HG03139 (cell line): ENCODE measurements at regions not wholly inside any gene's neighbourhood (a gene's known extent, or its start where the extent isn't known, plus 50 kb on each side); places are given as distances from the start of the nearest gene placed in this dataset.
"Not testable (repeated sequence)": the region's sequence is repeated elsewhere in the genome, so short reads cannot be mapped to it uniquely, and the experiment has no call there.

Experiments
- ATAC-seq: cut with Tn5 transposase; IDR thresholded peaks from one replicate; pipeline ENCODE4 v1.9.1; 2021; ENCODE audit not compliant: unreplicated experiment

DNA sequence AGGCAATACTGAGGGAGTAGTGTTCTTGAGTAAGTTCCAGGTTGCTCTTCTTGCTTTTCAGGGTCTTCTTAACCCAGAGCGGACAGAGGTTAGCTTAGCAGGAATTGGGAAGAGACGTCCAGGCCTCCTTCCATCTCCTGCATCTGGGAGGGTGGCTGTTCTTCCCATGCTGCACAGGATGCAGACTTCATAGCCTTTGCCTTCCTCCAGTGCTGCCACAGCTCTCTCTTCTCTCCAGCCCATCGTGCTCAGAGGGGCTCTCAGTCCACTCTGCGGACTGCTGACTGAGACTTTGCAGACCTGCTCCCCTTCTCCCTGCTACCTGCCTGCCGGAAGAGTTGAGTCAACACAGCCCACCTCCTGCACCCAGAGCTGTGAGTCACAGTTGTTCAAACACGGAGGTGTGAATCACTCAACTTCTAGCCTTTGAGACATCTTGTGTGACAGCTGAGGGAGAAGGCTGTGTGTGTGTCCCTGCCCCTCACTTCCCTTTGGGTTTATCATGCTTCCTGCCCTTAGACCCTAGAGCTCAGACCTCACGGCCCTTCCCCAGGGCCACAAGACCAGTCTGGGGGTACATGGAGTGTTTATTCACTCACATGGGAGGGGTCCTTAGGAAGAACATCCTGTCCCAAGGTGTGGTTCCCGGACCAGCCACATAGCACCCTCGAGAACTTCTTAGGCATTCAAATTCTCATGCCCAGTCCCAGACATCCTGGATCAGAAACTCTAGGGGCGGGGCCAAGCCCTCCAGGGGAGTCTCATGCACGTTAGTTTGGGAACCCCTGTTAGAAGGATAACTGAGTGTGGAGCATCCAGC lies 158.3 kb upstream of the CACNA1E start:
- ATAC-seq: no peak

DNA sequence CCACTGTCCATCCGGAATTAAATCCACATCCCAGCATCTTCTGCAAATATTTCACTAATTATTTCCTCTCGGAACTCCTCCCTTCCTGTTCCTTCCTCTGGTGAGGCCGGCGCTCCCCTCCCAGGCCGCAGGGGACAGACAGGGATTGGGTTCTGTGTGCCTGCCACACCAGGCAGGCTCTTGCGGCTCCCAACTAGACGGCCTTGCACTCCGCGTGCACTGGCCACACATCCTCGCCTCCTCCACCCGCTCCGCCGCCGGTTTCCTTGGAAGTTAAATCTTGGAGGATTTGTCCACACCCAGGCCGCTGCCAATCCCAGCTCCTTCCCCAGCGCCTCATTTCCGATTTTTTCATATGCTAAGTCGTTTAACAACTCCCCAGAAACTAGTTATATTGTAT lies 157.6 kb upstream of the CACNA1E start:
- ATAC-seq: not testable (repeated sequence)

DNA sequence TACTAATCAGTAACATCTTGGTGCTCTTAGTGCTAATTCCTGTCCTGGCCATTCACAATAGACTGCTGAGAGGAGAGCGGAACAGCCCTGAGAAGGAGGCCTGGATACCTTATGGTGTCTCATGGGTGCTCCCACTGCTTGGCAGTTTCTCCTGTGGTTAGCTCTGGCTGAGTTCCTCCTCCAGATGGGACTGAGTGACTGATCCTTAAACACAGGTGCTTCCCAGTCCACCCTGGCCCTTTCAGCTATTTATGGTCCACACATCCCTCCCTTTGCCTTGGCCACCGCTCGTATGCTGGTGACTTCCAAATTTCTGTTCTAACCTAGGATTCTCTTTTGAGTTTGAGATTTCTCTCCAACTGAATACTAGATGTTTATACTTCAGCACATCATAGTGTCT lies 157.0 kb upstream of the CACNA1E start:
- ATAC-seq: no peak

DNA sequence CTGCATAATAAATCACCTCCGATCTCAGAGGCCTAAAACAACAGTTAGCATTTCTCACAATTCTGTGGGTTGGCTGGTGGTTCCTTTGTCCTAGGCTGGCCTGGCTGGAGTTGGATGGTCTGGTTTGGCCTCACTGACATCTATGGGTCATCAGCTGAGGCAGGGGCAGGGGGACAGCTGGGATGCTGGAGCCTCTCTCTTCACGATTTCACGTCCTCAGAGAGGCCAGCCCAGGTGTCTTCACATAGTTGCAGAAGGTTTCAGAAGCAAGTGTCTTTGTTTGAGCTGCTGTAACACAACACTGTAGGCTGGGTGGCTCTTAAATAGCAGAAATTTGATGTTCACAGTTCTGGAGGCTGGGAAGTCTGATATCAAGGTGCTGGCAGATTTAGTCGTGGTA lies 155.5 kb upstream of the CACNA1E start:
- no peak for ATAC-seq

DNA sequence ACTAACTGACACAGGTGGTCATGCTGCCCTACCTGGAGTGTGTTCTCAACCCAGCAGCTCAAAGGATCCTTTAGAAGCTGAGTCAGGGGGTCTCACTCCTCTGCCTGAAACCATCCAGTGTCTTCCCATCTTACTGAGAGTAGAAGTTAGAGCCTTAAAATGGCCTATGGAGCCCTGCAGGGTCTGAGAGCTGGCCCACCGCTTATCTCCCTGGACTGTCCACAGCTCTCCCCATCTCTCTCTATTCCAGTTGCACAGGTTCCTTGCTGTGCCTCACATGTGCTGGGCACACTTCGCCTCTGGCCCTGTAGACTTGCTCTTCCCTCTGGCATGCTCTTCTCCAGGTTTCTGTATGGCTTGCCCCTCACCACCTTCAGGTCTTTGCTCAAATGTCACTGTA lies 148.6 kb upstream of the CACNA1E start:
- no peak for ATAC-seq

DNA sequence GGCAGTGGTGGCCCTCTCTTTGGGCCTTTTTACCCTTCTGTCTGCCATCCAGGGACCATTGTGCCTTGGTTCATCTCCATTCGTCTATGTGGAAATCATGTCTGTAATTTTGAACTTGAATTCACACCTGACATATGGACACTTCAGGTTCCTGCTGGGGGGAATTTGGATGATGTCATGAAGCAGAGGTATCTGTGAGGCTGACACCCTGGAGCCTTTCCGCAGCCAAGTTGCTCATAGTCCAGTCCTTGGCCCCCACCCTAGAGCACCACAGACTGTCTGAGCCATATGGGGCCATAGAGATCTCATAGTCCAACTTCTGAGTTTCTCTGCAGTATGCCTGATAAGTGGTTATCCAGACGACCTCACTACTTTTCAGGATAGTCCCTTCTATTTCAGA lies 147.7 kb upstream of the CACNA1E start:
- ATAC-seq: no peak

DNA sequence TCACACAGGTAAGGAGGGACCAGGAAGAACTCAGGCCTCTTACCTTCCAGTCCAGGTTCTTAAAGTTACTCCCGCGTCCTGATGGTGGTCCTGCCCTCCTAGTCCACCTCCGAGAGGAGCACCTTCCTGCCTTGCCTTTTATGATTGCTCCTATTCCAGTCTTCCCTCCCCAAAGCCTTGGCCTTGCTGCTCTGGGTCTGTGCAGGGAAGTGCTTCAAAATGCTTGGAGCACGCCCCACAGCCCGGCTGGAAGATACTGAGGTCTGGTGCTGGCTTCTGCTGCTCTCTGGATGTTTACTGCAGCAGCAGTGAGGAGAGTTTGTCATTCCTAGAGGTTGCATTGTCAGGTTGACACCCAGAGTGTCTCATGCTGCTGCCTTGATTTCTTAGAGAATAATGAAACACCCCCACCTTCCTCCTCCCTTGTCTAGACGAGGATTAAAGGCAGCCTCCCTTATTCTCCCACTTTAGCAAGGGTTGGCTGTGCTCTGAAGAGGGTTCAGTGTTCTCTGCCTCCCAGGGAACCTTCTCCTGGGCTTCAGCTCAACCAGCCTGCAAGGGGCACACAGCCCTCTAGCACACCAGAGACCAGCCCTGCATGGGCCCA lies 142.2 kb upstream of the CACNA1E start:
- ATAC-seq: no peak

DNA sequence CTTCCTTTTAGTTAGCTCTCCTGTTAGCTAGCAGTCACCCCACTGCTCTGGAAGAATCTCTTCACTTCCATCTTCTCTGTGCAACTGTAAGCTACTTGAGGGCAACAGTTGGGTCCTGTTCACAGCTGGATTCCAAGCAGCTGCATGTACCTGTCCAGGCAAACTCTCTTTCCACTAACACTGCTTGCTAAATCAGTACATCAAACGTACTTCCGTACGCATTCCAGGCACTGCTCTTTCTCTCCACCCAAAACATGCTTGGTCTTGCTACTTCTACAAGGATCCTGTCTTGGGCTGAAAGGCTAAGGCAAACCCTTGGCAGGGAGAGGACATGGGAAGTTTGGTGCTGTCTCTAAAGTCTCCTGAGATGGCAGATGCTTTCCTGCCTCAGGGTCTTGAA lies 139.2 kb upstream of the CACNA1E start:
- no peak for ATAC-seq

DNA sequence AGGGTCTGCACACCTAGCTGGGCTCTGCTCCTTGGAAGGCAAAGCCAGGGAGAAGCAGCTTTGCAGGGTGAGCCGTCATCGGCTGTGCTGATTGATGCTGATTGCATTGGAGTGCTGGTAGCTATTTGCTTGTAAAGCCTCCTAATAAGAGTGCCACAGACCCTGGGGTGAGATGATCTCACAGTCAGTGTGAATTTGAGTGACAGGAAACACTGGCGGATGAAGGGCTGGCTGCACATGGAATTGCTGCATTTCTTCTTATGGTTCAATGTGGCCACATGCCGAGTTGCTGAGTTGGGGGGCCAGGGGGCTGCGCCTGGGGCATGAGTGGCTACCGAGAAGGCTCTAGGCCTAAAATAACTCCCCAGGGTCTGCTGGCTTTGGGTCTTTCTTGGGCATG lies 138.2 kb upstream of the CACNA1E start:
- ATAC-seq: no peak

DNA sequence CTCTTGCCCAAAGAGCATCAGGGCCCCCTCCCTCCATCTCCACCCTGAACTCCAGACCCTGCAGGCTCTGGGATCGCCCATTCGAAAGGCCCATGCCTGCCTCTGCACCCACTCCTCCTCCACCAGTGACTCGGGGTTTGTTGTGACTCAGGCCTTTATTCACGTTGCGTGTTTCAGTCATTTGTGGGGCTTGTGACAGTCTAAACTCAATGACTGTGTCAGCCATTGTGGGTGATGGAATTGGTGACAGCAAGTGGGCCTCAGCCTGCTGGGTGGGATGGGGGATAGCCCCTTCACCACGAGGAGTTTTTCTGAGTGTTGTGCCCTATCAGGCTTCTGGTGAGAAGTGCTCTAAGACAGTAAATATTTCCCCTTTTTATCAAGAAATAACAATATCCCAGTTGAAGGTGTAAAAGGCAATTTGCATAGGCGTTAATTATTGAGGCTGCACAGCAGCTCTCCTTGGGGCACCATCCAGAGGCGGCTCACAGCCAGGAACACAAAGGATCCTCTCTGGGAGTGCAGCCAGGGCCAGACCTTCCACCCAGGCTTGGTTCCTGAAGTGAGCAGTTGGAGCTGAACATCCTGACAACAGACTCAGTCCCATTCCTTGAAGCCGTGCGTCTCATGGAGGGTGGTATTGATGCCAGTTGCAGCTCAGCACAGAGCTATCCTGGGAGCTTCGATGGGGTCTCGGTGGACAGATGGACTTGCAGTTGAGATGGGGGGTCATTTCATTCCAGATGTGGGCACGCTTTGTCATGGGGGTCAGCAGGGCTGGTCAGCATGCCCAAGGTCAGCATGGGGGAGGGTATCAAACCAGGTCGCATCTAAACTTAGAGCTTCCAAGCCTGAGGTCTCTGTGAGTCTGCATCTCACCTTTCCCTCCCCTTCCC lies 135.6 kb upstream of the CACNA1E start:
- ATAC-seq: no peak

DNA sequence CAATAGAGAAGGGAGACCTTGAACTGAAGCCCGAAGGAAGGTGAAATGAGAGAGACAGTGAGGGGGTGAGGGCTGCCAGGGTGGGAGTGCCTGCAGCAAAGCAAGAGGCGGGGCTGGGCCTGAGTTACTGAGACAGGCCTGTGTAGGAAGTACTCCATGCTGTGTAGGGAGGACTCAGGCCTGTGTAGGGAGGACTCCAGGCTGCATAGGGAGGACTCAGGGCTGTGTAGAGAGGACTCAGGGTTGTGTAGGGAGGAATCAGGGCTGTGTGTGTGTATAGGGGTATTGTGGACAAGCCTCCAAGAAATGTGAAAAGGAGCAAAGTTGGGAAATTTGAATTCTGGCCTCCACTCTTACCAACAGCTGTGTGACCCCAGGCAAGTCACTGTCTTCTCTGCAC lies 133.8 kb upstream of the CACNA1E start:
- ATAC-seq: no peak

DNA sequence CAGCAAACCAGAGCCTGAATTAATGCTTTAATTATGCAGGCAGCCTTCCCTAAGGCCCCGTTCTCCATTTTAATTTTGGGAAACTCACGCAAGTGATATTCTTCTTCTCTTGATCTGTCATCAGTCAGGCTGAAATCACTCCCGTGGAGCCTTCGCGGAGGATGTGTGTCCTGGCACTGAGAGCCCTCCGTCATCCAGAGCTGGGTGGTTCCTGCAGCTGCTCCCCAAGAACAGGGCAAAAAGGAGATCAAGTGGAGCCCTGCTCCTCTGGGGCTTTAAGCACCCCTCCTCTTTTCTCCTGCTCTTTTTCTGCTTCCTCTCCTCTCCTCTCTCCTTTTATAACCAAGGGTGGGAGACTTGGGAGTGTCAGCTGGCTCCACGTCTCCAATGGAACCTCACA lies 133.2 kb upstream of the CACNA1E start:
- ATAC-seq: no peak

DNA sequence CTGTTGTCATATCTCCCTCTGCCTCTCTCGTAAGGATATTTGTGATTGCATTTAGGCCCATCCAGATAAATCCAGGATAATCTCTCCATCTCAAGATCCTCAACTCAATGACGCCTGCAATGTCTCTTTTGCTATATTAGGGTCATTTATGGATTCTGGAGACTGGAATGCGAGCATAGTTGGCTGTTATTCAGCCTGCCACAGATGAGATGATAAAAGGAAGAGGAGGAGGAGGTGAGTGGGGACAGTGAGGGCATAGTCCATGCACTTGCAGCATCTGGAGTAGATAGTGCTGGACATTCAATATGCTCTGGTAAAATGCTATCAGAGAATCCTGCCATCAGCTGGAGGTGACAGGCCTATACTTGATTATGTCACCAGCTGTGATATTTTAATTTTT lies 131.6 kb upstream of the CACNA1E start:
- no peak for ATAC-seq

DNA sequence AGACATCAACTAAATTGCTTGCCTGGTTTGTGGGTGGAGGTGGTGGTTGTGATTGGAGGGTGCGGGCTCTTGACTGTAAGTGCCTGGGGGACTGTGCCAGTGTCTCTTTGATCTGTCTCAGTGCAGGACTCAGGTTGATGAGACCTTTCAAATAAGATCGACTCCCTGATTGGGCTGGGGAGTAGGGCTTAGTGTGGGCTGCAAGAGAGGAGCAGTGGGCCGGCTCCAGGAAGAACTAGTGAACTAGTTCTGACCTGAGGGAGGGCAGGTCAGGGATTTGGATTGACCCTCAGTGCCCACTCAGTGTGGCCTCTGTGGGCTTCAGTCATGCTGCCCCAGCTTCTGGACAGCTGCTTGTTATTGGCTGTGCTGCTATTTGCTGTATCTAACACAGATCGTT lies 130.6 kb upstream of the CACNA1E start:
- ATAC-seq: no peak

DNA sequence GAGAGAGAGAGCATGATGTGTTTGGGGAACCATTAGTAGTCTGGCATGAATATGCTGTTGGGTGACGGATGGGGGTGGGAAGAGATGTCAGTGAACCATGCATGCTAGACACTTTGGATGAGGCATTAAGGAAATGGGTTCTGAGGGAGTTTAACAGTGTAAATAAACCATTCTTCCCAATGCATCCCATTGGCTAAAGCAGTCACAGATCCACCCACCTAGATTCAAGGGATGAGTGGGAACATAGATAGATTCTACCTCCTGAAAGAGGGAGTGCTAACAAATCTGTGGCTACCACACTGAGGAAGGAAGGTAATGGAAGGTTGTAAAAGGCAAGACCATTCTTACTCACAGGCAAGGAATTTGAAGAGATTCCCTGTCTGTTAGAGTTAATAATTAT lies 129.8 kb upstream of the CACNA1E start:
- no peak for ATAC-seq

DNA sequence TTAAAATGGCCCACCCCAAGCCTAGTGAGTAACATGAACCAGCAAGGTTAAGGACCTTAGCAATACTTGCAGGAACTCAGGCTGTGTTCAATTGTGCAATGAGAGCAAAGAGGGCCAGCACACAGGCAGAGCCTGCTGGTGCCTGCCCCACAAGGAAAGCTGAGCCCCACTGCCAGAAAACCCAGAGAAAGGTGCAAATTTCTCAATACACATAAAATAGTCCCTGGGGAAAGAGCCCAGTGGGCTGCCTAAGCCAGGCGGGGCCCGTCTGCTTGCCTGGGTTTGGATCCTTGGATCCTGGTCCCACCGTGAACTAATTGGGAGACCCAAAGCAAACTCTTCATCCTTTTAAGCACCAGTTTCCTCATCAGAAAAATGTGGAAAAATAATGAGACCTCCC lies 128.5 kb upstream of the CACNA1E start:
- no peak for ATAC-seq

DNA sequence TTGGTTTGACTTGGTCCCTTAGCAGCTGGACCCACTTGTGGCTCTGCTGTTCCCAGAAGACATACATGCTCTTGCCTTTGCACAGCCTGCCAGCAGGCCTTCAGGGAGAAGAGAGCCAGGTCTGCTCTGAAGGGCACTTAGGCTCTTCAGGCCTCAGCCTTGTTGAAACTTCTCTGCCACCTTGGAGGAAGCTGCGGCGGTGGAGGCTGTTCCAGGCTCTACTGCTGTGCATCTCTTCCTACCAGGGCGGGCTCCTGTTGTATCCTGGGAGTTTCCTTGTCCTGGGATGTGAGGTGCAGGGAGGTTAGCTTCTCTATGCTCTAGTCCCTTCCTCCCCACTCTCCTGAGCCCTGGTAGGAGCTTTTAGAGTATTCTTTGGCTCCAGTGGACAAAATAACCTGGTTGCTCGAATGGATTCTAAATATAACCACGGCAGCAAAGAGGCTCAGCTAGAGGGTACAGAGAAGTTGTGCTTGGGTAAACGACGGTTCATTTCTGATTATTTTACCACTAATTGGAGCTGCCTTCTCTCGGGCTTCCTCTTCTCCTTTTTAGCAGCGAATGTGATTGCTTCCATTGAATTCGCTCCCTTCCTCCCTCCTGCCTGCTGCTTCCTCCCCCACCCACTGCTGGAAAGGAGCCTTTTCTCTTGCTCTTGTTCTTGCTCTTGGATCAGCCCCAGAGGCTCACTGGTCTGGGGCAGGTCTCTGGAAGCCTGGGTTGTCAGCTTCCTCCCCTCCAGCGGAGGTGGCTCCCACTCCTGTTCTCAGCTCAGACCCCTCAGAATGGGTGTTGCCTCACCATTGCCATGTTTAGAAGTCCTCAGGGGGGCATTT lies 126.6 kb upstream of the CACNA1E start:
- ATAC-seq: no peak

DNA sequence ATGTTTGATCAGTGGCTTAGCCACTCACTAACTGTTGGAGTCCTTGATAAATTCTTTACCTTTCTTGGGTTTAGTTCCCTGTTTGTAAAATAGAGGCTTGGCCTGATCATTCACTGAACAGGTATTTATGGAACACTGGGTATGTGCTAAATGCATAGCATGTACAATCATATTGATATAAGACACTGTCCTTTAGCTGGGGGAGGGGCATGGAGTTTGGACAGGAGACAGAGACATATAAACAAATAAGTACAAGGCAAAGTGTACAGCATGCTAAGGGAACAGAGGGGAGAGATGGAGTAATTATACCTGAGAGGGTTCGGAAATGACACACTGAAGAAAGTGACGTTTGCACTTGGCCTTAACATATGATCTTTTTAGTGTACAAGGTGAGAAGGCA lies 124.3 kb upstream of the CACNA1E start:
- no peak for ATAC-seq

DNA sequence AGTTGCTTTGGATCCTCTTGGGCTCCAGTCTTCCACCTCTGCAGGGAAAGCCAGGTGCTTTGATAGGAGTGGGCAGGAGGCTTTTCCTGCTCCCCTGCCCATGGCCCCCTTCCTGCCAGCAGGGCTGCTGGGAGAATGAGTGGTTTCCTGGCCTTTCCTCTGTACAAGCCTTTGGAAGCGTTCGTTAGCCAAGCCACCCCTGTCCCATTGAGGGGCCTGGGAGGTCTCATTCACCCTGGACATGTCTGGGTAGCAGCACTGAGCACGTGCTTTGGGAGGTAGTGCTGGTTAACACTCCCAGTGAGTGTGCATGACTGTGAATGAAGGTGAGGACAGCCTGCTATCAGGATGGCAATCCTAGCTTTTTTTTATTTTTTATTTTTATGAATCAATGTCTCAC lies 118.5 kb upstream of the CACNA1E start:
- ATAC-seq: no peak

DNA sequence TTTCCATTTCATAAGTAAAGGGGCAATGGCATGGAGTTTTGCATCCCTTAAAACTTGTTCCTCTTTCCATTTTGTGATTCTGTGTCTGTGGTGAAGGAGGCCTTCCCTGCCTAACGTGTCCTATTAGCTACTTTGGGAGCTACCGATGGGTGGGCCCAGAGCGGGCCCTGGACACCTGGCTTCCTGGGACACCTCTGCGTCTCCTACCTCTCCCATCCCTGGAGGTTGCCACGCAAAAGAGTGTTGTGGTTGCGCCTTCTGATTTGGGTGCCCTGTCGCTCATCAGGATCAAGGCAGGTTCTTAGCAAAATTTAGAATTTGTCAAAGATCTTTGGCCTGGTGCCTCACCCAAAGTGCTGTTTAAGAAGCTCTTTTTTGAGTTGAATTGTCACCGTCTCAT lies 116.4 kb upstream of the CACNA1E start:
- ATAC-seq: no peak

DNA sequence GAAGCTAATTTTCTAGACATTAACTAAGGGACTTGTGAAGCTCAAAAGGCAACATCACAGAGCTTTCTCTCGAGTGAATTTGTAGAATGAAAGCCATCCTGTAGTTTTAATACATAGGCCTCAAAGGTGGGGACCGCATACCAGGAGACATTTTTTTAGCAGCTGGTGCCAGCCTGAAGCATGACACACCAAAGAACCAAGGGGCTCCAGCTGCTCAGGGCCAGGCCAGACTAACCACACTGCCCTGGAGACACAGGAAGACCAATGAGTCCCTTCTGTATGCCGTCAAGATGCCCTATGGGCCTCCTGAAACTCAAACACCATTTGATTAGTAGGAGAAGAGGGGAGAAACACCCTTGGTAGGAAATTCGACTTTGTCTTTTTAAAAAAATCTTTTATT lies 113.9 kb upstream of the CACNA1E start:
- ATAC-seq: no peak
